Hematopoietic multipotent progenitor cell treated with erythropoietin and hydrocortisone succinate and interleukin-3 and kit ligand, for 8 days (in vitro differentiated cells): ENCODE measurements at regions not wholly inside any gene's neighbourhood (a gene's known extent, or its start where the extent isn't known, plus 50 kb on each side); places are given as distances from the start of the nearest gene placed in this dataset.
"Not testable (repeated sequence)": the region's sequence is repeated elsewhere in the genome, so short reads cannot be mapped to it uniquely, and the experiment has no call there.

ENCODE experiments used
- DNase-seq: peaks from one replicate; pipeline ENCODE4 v3.0.0-alpha.2; 2015

DNA sequence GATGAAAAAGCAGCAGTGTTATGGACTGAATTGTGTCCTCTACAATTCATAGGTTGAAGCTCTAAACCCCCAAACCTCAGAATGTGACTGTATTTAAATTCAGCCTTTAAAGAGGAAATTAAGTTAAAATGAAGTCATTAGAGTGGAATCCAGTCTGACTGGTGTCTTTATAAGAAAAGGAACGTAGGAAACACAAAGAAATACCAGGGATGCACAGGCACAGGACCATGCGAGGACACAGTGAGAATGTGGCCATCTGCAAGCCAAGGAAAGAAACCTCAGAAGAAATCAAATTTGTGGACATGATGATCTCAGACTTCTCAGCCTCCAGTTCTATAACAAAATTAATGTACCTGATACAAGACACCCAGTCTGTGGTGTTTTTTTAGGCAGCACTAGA, 971.2 kb upstream of the CDH9 start:
- DNase-seq: no peak

DNA sequence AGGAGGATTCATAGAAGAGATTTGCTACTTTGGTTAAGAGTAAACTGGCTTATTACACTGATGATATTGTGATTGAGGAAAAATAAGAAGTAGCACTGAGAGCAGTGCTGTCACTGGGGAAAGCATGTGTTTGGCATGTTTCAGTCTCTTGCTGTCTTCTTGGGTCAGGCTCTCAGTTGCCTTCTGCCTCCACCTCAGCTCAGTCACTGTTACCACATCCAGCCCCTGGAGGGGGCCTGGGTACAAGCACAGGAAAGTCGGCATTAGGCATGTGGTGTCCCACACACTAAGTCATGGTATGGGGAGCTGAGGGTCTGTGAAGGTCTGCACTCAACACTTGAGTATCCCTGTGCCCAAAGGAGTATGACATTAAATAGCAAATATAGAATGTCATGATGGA, 958.3 kb upstream of the CDH9 start:
- DNase-seq: no peak

DNA sequence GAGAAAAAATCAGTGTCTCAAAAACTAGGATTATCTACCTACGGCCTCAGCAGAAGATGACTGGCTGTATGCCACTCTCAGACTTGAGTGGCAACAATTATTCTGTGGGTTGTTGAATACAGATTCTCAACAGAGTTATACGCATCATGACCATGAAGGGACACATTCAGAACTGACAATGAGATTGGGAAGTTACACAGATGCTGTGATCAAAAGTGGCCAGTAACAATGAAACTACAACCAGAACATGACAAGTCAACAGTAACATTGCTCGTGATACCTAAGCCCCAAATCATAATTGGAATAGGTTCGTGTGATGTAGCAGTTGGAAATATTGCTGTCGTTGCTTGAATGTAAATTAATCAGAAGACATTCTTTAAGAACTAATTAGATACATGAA, 957.5 kb upstream of the CDH9 start:
- DNase-seq: no peak

DNA sequence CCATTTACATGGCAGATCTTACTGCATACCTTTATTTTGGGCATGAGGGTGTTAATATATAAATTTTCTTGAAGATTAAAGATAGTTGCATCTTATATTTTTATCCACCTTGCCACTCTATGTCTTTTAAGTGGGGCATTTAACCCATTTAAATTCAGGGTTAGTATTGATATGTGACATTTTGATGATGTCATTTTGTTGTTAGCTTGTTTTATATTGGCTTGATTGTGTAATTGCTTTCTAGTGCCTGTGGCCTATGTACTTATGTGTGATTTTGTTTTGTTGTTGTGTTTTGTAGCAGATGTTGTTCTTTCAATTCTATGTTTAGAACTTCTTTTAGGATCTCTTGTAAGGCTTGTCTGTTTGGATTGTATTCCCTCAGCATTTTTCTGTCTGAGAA, 939.9 kb upstream of the CDH9 start:
- DNase-seq: no peak

DNA sequence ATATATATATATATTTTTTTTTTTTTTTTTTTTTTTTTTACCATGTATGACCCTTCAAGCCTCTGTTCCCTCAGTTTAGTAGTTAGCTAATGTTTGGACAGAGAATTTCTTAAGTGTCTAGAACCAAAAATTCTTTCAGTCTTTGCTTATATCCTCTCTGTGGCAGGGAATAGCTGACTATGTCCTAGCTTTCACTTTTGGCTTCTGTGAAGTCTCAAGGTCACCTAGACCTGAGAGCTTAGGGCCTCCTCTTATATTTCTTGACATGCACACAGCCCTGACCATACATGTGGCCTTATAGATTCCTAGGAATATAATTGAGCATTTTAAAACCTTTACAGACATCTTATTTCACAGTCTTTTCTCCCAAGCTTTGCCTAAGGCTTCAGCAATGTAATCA, 930.8 kb upstream of the CDH9 start:
- no peak for DNase-seq

DNA sequence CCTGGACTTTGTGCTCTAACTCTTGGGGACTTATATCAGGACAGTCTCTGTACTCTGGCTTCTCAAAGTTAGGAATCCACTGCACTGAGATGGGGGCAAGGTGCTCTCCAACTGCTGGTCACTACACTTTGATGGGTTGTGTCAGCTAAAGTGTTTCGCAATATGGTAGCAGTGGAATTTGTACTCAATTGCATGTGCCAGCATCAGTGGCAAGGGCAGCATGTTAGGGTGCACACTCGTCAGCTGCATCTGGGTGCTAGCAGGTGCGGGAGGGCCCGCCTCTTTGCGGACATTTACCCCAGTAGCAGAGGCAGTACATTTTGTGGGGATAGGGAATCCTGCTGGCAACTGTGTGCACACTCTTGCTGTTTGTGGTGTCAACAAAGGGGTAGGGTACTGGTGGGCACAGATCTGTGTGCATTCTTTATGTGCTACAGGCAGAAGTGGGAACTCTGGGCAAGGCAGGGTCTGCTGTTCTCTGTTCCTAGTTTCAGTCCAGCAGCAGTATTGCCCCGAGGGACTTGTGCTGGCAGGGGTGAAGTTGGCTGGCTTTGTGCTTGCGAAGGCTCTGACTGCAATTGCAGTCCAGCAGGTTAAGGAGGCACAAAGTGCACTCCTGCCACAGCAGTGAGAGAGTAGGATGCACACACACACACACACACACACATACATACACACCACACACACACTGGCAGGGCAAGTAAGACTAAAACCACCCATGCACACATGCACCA, 924.8 kb upstream of the CDH9 start:
- DNase-seq: no peak

DNA sequence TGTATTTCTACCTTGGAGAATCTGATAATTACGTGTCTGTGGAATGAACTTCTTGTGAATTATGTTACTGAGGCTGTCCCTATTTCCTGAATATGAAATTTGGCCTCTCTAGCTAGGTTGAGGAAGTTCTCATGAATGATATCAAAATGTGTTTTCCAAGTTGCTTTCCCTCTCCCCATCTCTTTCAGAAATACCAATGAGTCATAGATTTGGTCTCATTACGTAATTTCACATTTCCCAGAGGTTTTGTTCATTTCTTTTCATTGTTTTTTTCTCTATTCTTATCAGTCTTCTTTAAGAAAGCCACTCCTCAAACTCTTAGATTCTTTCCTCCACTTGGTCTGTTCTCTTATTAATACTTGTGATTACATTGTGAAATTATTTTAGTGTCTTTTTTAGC, 923.8 kb upstream of the CDH9 start:
- DNase-seq: no peak

DNA sequence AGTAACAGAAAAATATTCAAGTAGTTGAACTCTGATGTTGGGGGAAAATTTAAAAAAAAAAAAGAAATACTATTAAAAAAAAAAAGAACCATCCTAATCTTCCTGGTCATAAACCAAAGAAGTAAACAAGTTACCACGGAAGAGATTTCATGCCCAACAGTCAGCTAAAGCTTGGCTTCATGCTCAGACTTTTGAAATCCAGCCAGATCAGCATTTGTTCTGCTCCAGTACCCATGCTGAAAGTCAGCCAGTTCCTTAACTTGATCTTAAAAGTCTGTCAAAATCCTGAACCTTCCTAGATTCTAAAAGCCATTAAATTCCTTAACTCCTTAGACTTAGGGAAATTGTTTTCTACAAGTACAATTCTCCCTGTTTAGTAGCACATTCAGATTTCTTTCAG, 908.7 kb upstream of the CDH9 start:
- DNase-seq: no peak

DNA sequence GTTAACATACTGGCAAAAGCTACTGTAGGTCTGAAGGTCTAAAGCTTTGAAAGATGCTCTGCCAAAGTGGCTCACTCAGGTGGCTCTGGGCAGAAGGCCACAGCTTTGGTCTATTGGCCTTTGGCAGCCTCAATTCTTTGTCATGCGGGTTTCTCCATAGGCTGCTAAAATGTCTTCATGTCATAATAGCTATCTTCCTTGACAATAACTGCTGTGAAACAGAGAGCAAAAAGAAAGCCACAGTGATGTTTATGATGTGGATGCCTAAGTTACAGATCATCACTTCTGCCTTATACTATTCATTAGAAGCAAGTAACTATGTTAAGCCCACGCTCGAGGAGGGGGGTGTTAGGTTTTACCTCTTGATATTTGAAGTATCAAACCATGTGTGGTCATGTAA, 906.1 kb upstream of the CDH9 start:
- no peak for DNase-seq

DNA sequence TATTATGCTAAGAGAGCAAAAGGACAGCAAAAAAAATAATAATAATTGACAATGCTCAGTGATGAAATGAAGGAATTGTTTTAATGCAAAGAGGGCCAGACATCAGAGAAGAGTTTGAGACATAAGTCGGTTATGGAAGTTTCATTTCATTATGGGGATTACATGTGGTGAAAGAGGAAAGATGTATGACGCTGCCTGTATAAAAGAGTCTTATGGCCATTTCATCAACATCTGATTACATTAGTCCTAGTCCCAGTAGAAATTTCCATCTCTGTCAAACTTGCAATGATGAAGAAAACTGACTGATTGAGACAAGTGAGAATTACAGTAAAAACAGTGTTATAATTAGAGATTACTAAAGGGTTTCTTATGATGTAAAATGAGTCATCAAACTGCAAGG, 900.6 kb upstream of the CDH9 start:
- no peak for DNase-seq

DNA sequence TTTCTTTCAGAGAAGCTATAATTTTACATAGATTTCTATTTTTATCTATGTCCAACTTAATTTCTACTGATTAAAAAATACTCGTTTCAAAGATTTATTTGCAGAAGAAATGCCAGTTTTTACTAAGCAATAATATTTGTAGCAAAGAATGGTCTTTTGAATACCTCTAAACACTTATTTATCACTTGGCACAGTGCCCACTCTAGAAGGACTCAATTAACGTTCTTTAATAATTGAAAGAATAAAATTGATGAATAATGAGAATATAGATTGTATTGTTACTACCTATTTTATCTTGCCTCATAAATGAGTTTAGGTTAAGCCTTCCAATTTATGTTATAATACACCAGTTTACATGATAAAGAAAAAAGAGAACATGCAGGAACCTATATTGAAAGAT, 889.7 kb upstream of the CDH9 start:
- no peak for DNase-seq

DNA sequence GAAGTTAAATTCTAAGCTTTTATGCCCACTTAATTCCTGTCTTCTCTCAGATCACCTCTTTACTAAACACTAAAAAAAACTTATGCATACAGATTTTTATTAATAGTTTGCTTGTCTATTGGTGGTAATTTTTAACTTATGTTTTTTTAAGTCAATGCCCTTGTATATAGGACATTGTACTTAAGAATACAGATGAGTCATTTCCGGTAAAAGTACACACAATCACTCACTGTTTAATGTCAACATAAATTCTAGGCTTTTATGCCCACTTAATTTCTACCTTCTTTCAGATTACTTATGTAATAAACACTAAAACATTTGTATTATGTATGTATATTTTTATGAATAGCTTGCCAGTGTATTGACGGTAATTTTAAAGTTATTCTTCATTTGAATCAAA, 872.8 kb upstream of the CDH9 start:
- no peak for DNase-seq

DNA sequence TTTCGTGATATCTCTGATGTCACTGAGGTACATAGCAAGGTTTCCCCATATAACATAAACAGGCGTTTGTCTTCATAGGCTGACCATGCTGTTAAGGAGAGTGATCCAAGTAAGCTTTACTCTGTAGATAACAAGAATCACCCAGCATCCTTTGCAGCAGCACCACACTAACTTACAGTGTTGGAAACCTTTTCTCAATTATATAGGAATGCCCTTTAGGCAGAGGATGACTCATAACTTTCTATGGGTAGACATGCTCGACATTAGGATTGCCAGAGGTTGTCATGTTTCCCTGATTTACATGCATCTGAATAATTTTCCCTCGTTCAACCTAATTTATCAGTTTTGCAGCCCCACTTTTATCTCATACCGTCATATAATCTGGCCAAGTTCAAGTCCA, 870.0 kb upstream of the CDH9 start:
- DNase-seq: no peak

DNA sequence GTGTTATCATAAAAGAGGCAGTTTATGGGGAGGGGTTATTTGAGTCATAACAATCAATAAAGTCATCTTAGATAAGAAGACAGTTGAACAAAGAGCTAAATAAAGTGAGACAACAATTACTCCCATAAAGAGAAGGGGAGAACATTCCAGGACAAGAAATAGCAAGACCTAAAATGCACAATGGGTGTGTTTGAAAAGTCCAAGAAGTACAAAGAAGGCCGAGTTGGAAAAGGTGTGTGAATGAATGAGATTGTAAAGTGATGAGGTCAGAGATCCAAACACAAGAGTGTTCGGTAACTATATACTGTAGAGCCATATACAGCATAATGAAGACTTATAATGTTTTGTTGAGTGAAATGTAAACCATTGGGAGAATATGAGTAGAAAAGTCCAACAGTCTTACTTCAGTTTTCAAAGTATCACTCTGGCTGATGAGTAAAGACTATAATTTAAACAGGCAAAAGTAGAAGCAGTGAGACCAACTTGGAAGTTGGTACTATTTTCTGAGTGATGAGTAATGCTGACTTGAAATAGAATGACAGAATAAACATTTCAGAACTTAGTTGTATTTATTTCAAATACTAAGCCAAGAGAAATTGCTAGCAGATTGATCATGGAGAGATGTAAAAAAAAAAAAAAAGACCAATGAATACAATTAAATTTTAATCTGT, 868.7 kb upstream of the CDH9 start:
- no peak for DNase-seq

DNA sequence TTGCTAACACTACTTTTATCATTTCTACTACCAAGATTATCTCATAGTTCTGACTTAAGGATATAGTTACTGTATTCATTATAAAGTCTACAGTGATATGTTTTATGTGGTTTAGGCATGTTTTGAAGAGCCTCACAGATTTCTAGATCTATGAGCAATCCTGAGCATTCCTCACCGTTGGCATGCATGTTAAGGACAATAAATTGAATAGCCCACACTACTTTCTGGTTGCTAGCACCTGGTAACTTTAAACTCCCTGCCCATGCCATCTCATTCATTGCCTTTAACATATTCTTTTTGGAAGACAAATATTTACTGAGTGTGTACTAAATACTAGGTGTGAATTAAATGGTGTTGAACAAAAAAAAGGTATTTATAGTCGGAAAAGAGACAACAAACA, 868.1 kb upstream of the CDH9 start:
- no peak for DNase-seq

DNA sequence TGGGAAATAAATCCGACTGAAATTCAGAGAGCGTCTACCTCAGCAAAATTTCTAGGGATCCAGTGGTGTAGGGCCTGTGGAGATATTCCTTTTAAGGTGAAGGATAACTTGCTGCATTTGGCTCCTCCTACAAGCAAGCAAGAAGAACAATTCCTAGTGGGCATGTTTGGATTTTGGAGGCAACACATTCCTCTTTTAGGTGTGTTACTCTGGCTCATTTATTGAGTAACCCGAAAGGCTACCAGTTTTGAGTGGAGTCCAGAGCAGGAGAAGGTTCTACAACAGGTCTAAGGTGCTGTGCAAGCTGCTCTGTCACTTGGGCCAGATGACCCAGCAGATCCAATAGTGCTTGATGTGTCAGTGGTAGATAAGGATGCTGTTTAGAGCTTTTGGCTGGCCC, 862.4 kb upstream of the CDH9 start:
- DNase-seq: no peak

DNA sequence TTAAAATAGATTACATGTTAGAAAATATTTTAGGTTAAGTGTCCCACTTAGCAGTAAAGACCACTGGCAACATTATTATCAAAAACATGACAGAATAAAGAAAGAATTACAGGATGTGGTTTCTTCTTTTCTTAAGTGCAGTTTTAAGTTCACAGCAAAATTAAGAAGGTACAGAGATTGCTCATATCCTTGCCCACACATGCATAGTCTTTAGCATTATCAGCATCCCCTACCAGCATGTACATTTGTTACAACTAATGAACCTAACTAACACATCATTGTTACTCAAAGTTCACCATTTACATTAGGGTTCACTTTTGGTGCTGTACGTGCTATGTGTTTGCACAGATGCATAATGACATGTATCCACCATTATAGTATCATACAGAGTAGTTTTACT, 837.7 kb upstream of the CDH9 start:
- DNase-seq: no peak

DNA sequence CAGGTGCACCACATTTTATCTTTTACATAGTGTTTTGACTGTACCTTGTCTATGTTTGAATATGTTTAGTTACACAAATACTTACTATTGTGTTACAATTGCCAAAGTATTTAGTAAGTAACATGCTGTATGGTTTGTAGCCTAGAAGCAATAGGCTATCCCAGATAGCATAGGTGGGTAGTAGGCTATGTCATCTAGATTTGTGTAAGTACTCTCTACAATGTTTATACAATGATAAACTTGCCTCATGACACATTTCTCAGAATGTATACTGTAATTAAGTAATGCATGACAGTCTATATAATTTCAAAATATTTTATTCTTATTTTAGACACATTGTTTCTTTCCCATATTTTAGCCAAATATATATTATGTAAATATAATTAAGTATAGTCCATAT, 836.8 kb upstream of the CDH9 start:
- no peak for DNase-seq

DNA sequence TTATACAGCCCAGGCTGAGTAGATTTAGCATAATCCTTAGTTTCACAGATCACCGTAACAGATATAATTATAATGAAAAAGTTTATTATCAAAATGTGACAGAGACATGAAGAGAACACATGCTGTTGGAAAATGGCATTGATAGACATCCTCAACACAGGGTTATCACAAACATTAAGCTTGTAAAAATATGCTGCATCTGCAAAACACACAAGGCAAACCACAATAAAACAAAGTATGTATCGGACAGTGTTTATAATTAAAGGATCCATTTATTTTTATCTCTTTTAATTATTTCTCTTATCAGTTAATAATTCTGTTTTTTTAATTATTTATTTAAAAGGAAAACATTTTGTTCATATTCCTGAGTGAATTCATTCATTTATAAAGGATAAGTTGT, 829.9 kb upstream of the CDH9 start:
- no peak for DNase-seq

DNA sequence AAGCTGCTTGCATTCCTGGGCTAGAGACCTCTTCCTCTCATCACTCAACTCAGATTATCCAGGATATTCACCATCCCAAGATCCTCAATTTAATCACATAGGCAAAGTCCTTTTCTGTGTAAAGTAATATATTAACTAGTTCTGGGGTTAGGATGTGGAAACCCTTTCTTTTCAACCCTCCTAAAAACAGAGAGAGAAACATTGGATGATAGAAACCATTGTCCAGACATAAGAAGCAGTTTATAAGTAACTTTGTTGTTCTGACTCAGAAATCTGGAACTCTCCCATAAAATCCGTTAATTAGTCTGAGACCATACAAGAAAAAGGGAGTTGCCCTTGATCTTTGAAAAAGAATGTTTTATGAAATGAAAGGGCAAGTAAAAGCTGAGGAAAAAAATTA, 817.1 kb upstream of the CDH9 start:
- DNase-seq: no peak

DNA sequence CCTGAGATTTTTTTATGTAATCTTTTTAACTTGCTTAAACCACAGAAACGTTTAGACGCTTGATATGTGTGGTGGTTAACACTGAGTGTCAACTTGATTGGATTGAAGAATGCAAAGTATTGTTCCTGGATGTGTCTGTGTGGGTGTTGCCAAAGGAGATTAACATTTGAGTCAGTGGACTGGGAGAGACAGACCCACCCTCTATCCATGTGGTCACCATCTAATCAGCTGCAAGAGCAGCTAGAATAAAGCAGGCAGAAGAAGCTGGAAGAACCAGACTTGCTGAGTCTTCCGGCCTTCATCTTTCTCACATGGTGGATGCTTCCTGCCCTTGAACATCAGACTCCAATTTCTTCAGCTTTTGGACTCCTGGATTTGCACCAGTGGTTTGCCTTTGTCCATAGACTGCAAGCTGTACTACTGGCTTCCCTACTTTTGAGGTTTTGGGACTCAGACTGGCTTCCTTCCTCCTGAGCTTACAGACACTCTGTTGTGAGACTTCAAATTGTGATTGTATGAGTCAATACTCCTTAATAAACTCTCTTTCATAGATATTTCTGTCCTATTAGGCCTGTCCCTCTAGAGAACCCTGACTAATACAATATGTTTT, 816.0 kb upstream of the CDH9 start:
- DNase-seq: no peak

DNA sequence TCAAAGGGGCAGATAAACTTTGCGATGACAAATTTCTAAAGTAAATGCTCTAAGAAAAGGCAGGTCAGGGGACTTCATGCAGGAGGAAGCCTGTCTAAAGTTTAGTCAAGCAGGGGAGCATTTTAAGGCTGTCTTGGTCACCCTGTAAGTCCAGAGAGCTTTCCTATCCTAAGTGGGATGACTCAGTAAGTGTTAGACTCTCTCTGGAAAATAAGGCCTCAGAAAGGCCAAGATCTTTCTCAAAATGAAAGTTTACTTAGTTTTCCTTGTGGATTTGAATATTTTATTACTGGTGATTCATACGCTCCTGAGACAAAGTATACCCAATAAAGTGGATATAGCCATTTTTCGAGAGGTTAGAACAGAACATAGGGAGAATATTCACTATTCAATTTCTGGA, 806.9 kb upstream of the CDH9 start:
- no peak for DNase-seq

DNA sequence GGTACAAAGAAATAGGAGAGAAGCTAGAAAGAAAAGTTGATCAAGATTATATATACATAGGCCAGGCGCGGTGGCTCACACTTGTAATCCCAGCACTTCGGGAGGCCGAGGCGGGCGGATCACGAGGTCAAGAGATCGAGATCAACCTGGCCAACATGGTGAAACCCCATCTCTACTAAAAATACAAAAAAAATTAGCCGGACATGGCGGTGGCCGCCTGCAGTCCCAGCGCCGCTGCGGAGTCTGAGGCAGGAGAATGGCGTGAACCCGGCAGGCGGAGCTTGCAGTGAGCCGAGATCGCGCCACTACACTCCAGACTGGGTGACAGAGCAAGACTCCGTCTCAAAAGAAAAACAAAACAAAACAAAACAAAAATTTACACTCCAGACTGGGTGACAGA, 798.3 kb upstream of the CDH9 start:
- DNase-seq: not testable (repeated sequence)

DNA sequence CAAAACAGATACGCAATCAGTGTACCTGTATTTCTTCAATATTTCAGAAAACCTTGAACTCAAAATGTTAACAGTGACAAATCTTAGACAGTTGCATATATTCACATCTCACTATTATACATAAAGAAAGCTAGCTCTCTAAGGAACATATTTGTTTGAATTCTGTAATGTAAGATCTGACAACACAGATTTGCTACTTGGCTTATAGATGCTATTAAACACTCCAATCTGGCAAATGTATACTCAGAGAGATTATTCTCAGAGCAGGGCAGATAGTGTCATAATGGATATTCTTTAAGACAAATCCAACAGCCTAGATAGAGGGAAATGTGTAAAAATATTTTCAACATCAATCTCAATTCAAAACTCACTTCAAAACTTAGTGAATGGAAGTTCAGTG, 794.5 kb upstream of the CDH9 start:
- no peak for DNase-seq

DNA sequence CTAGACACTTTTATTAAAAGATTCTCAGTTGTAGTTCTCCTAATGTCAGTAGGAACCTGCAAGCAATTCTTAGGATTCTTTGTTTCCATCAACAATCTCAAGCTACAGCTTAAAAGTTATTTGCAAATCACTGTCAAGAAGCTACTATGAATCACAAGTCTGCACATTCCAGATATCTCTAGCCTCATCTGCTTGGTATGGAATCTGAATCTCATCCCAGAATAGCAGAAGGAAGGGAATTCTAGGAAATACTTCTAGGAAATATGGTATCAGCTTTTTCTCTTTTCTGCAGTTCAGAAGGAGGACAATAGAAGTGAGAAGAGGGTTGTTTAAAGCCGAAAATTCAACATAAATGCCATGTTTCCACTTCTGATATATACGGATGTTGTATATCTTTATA, 792.2 kb upstream of the CDH9 start:
- no peak for DNase-seq
